ENCODE measurements at regions not wholly inside any gene's neighbourhood (a gene's known extent, or its start where the extent isn't known, plus 50 kb on each side); places are given as distances from the start of the nearest gene placed in this dataset.
"Not testable (repeated sequence)": the region's sequence is repeated elsewhere in the genome, so short reads cannot be mapped to it uniquely, and the experiment has no call there.

DNA sequence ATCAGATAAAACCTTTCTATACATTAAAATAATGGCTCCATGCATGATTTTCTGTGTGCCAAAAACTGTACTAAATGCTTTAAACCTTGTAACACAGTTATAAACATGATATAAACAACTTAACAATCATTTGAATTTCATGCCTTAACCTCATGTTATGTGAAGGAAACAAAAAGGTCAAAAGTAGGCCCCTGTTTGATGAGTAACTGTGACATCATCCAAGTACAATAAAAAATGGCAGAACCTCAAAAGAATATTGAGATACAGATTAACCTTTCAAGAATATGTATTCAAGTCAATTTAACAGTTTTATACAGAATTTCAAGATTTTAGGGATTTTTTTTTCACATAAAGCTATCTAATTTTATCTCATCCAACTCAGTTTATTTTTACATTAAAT lies 310.7 kb upstream of the DCN start:
- no peak for DNase-seq

DNA sequence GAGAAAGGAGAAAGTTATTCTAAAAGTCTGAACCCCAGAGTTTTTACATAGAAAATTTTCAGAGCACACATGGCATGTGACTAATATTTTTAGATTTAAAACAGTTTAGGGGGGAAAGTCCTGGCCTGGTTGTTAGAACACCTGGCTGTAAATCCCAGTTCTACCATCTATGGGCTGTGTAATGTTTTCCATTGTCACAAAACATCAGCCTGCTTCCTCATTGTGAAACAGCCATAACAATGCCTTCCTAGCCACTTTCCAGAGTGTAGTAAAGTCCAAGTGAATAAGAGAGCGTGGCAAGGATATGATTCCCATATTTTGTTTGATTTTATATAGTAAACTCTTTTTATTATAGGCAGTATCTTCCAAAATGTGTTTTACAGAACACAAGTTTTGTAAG lies 310.0 kb upstream of the DCN start:
- no peak for DNase-seq

DNA sequence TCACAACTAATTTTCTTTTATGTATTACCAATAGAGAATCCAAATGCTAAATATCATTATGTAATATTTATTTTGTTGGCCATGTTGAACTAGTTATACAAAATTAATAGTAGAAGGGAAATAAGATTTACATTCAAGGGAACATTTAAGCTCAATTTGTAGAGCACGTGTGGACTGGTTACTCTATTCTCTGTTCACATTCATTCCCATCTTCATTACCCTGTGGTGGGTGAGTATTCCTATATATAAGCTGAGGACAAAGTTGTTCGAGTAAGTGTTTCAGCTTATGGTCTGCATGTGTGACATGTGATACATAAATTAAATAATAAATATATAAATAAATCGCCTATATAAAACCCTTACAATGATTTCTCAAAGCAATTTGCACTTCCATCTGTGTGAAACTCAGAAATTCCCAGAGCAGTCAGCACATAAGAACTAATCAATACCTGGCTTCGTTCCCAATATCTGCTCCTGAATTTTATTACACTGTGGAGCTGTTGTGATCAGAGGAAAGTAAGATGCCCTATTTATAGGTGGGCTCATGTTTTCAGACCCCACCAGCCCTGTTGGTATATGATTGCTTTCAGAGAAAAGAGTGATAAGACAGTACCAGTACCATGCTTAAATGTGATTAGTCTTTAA lies 308.2 kb upstream of the DCN start:
- DNase-seq = no peak

DNA sequence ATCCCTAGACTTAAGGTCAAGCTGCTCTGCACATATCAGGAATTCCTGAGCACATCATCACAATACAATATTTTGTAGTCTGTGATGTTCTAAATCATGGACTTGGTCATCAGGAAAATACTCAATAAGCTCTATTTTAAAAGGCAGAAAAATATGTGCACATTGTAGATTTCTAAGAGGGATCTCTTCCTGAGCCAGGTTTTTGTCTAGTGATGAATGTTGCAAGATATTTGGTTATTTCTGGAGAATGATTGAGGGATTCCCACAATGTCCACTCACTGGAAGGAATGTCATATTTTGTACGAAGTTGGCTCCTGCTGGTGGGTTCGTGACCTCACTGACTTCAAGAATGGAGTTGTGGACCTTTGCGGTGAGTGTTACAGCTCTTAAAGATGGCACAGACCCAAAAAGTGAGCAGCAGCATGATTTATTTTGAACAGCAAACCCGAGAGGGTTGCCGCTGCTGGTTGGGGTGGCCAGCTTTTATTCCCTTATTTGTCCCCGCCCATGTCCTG lies 300.9 kb upstream of the DCN start:
- no peak for DNase-seq

DNA sequence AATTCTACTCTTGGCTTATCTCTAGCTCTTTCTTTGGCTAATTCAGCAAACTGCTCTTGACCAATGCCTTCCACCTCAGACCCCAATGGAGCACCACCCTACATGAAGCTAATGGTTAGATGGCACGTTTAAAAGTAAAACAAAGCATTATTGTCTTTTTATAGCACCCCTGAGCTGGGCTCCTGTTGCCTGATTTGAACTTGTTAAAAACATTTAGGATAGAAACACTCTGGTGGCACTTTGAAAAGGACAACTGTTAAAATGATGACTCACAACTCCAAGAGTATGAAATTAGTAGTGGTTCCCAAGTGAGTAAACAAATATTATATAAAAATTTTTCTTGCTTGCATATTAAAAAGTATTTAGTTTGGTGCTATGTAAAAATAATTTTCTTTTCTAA lies 299.6 kb upstream of the DCN start:
- no peak for DNase-seq

DNA sequence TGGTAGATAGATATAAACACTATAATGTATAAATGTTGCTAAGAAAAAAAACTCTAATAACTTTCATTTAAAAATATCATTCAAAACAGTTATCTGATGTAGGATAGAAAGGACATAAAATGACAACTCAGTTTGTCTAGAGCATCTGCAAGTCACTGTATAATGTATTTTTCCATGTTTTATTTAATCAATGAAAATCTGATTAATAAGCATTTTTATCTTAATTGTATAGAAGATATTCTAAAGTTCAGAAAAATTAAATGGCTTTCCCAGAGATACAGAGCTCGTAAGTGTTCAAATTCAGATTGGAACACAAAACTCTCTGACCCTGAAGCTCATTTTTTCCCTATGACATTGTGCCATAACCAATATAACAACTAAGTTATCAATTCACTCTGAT lies 295.9 kb upstream of the DCN start:
- no peak for DNase-seq

DNA sequence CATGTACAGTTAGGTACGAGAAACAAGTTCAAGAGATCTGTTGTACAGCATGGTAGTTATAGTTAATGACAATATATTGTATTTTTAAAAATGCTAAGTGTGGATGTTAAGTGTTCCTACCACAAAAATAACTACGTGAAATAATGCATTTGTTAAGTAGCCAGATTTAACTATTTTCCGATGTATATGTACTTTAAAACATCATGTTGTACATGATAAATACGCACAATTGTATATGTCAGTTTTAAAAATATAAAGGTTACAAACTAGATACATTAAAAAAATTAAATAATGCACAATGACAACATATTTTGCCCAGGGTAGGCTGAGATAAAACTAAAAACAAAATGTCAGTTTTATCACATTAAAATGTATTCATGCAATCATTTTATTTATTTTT lies 285.1 kb upstream of the DCN start:
- DNase-seq = no peak

DNA sequence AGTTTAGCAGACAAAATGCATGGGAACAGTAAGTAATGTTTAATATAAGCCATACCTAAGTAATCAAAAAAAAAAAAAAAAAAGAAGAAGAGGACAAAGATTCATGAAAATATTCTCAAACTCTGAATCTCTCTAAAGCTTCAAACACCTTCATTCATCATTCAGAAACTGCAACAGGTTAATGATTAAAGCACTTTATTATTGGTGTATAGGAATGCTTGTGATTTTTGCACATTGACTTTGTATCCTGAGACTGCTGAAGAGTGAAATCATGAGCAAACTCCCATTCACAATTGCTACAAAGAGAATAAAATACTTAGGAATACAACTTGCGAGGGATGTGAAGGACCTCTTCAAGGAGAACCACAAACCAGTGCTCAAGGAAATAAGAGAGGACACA lies 278.4 kb upstream of the DCN start:
- DNase-seq = no peak

DNA sequence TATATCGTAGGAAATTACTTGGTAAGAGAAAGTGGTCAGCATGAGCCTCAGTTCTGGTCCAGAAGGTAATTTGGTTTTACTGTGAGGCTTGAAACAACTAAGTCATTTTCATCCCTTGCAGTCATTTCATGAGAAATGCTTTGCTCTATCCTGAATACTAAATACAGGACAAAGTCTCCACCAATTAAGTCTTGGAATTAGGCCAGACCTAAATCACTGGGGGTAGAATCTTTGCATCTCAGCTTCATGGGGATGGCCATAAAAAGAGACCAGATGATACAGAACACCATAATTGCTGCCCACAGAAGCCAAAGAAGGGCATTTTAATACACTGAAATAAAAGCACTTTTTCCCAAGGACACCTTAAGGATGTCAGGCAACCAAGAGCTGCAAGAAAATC lies 277.9 kb upstream of the DCN start:
- DNase-seq = no peak

DNA sequence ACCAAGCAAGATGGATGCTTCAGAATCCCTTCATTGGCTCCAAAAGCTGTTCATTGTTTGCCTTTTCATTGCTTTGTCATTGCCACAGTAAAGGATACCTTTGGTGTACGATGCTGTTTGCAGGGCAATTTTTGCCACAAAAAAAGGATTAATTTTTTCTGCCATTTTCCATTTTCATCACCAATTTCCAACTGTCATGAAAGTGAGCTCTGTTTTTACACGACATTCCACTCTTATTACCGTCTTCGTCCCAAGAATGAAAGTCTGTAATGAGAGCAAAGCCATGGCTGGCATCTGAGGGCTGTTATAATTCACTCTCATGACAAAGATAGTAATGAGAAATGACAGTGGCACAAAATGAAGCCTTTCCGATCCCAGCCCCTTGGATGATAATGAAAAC lies 272.7 kb upstream of the DCN start:
- DNase-seq = no peak

DNA sequence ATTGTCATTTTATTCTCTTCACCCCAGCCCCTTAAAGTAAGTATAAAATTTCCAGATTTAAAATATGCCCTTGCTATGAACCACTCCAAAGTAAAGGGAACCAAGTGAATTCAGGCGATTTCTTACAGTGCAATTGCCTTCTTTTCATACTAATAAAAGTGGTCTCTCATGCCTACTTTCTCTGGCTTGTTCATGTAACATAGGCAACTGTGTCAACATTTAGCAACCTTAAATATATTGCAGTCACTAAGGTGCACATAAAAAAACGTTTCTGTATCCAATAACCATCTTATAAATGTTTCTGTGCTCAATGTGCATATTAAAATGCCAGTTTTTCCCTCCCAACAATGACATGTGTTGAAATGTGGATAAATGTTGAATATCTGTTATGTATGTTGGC lies 271.6 kb upstream of the DCN start:
- DNase-seq = no peak

DNA sequence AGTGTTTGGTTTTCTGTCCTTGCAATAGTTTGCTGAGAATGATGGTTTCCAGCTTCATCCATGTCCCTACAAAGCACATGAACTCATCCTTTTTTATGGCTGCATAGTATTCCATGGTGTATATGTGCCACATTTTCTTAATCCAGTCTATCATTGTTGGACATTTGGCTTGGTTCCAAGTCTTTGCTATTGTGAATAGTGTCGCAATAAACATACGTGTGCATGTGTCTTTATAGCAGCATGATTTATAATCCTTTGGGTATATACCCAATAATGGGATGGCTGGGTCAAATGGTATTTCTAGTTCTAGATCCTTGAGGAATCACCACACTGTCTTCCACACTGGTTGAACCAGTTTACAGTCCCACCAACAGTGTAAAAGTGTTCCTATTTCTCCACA lies 269.8 kb upstream of the DCN start:
- DNase-seq = not testable (repeated sequence)

DNA sequence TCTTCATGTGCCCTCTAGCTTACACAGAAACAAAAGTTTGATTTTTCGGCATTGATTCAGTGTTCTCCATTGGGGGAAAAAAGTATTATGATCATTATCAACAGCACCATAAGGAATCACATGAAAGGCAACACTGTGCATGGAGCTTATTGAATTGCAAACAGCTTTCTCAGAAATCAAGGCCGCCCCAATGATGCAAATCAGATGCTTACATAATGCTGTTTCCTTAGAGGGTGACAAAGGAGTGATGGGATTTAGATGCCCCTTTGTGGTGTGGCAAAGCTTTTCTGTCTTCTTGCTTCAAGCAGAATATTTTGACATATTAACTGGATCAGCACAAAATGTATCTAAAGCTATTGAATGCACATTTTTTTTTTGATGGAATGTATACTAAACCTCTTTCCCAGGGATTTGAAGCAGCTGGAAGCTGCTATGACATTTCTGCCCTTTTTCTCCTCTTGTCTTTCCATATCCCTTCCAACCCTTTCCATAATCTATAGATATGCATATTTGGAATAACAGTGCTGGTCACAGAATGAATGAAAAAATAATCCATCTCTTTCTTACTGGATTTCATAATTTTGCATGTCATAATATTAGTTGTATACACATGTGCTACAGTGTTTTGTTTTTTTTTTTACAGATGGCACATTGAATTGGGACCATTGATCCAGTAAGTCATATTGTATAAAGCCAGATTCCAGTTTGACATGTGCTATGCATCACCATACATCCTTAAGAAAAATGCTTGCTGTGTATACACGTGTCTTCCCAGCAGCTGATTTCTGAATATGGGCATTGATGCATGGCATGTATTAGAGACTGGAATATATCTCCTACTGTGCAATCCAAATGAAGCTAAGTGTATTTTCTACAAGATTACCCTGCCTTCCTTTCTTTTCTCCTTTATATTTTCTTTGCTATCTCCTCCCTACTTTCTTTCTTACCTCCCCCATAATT lies 259.7 kb upstream of the DCN start:
- no peak for DNase-seq

DNA sequence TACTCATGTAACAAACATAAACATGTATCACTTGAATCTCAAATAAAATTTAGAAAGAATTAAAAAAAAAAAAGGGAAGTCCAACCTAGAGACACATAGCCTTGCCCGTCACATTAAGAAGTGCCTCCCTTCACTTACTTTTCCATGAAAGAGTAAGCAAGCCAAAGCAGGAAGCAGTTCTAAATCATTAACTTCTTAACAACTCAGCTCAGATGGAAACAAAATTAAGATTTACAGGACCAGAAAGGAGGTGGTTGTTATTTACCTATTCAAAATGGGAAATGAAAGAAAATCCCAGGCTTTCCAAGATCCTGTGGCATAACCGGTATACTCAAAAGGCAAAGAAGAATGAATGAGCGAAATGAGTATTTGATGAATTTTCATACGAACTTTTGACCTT lies 258.6 kb upstream of the DCN start:
- DNase-seq = no peak

DNA sequence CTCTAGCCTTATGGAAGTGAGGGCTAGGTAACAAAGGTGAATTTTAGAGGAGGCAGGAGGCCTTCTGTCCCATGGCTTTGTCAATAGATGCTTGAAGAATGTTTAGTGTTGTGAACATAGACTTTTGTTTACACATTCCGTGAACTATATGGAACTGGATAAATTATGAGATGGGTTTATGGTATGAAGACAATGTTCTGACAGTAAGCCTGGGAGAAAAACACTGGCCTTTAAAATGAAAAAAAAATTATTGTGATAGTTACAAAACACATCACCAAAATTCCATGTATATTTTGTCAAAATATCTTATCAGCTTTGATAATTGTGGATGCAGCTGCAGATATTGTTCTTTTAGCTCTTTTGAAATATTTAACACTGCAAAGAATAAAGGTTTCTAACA lies 251.5 kb upstream of the DCN start:
- DNase-seq = no peak

DNA sequence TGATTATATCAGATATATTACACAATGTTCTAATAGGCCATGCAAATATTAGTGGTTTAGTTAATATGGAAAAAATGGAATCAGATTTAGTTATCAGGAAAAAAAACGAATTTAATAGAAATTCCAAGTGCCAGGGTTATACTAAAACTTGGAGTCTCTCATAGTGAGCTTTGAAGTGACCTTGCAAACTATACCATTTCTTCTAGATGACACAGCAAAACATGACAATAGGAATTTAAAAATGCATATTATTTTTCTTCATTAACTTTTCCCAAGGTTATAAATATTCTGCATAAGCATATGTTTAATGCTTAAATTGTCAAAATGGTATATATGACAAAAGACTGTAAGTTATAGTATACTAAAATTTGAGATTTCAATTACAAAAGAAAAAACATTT lies 250.1 kb upstream of the DCN start:
- no peak for DNase-seq

DNA sequence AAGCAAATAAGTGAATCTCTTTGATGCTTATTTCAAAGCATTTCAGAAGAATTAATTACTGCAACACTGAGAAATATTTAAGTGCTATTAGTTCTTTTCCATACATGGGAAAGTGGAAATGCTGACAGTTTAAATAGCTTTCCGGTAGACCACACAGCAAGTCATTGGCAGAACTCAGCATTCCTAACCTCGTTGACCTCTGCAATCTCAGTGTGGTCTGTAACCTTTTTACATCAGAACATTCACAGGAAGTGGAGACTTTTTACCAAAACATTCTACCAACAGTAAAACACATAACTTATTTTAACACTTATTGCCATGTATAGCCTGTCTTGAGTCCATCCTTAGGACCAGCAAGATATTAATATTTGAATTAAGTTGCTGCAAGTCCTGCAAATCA lies 249.5 kb upstream of the DCN start:
- no peak for DNase-seq

DNA sequence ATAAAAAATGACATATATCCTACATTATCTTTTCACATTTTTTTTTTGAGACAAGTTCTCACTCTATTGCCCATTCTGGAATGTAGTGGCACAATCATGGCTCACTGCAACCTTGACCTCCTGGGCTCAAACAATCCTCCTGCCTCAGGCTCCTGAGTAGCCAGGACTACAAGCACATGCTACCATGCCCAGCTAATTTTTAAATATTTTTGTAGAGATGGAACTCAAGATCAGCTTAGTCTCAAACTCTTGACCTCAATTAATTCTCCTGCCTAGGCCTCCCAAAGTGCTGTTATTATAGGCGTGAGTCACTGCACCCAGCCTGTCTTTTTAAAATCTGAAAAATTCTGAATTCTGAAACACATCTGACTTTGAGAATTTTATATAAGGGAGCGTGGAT lies 241.9 kb upstream of the DCN start:
- DNase-seq = no peak

DNA sequence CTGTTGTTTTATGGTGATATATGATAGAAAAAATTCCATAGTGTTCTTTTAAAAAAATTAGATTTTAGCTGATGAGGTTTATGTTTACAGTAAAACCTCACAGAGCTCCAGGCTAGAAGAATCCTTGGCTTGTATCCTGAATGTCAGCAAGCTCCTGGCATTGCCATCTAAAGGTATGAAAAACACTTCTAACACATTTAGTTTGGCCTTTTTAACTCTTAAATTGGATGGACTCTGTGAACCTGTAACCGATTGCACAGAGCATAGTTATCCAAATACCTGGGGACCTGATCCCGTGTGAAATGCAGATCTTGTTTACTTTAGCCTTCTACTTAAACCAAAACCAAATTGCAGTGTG lies 241.1 kb upstream of the DCN start:
- no peak for DNase-seq

DNA sequence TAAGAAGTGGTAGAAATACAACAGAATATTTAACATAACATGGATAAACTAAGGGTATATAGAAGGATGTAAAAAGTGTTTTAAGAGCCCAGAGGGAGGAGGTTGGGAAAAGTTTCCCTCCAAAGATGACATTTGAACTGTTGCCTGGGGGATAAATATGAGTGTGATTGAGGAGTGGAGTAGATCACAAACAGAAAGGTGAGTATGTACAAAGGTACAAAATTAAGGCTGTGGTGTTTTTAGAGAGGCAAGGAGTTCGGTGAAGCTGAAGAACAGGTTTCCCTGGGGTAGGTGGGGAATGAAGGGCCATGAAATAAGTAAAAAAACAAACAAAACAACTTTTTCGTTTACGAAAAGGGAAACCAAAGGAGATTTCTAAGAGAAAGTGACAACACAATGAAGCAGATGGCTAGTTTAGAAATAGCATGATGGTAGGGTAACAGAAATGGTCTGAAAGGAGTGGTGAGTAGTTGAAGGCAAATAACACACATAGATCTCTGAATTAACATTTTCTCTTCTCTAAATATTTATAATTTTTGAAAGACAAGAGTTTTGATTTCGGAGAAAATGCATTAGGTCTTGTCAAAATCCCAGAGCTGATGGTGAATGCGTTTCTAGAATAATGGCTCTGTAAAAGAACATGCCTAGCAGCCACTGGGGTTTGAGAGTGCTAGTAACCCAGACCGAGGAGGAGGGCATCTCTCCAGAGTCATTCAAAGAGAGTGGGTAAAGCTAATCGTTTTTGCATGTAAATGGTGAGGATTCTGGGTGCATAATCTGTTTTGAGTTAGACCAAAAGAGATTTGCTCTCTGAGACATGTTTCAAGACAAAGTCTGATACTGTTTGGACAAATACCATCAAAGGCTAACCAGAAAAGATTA lies 240.4 kb upstream of the DCN start:
- no peak for DNase-seq

DNA sequence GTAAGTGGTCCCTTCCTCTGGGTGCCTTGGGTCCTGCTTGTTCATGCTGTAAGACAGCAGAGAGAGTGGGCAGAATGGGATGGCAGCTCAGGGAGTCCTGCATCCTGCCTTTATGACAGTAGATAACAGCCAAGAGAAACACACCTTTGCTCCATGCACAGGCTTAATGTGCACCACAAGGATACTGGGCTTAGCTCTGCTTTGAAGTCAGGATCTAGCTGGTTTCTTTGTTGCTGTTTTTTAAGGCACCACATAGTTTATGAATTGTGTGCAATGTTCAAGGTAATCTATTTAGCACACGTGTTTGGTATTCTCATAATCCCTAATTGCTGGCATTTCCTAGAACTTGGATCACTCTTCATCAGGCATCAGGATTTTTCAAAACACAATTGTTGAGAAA lies 239.5 kb upstream of the DCN start:
- DNase-seq = no peak

DNA sequence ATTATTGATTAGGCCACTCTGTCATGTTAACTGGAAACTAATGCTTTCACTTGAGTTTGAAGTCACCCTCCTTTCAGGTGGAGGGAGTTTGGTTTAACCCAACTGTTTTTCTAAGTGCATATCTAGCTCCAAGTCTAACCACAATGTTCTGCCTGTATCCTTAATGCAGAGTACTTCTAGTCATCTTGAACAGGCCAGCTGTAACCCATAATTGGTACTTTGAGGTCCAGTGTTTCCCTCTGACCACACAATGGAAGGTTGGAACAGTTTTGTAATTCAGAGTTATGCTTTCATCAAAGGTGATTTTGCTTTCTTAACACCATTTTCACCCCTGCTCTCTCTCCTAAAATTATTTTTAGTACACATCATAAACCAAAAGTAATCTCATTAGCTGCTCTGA lies 237.2 kb upstream of the DCN start:
- no peak for DNase-seq

All from activated CD4-positive, alpha-beta T cell treated with anti-CD3 and anti-CD28 coated beads, Interleukin-10, Interleukin-2, amounts not matched to agents 100 ng/mL and 50 ng/mL, durations not matched to agents 16 hours and 8 hours (primary cell).